ENCODE measurements at regions not wholly inside any gene's neighbourhood (a gene's known extent, or its start where the extent isn't known, plus 50 kb on each side); places are given as distances from the start of the nearest gene placed in this dataset.
A peak's percentile ranks its signal among the peaks of the same experiment; 100 is the strongest.

- ATAC-seq: no peak
- Histone ChIP-seq H3K36me3 (no peaks in the 10 kb centered on the region), H3K4me3 (no peak overlapping the region), H3K27ac (peak overlapping the region; percentile 54 to 66 (median 58)), H3K27me3 (no peaks in the 10 kb centered on the region), H3K9me3 (no peaks in the 10 kb centered on the region), H3K4me1 (peaks cover 10 to 15% of the 10 kb centered on the region in 2 donors)
- intact Hi-C loops (cut with DNase I; ENCODE audit: low total_unique reads): no loop called here
- in situ Hi-C loops (cut with MboI; ENCODE audit: low sequenced_read_pairs in 4 of 4): no loop called here
- no peak for DNase-seq
- TF ChIP-seq CTCF (IDR thresholded peaks at IDR 0.05 in 4 of 5, conservative IDR thresholded peaks at IDR 0.05 in 1 of 5): no peak
- no peak for TF ChIP-seq POLR2A (IDR thresholded peaks at IDR 0.05)
Observed at GRCh38 chr18:62458346-62458745, 64.5 kb upstream of the ZCCHC2 start.

- intact Hi-C loops (cut with DNase I; ENCODE audit: low total_unique reads): no loop called here
- H3K4me1 ChIP-seq: peaks cover 10 to 15% of the 10 kb centered on the region in 2 donors
Observed at GRCh38 chr18:62458868-62459716, 63.7 kb upstream of the ZCCHC2 start.

GRCh38 chr18:62460851-62461300, 61.9 kb upstream of the ZCCHC2 start:
- Histone ChIP-seq H3K9me3 (no peaks in the 10 kb centered on the region), H3K4me3 (no peak overlapping the region), H3K27ac (peak overlapping the region in 1 of 4 donors; percentile 10), H3K36me3 (no peaks in the 10 kb centered on the region), H3K27me3 (no peaks in the 10 kb centered on the region), H3K4me1 (peaks cover 10 to 15% of the 10 kb centered on the region in 2 donors)
- ATAC-seq (peak in 1 of 2 donors; percentile 66), DNase-seq (peak in 1 of 2 donors; percentile 48)
- in situ Hi-C loops (cut with MboI; ENCODE audit: low sequenced_read_pairs in 4 of 4): no loop called here
- intact Hi-C loops (cut with DNase I; ENCODE audit: low total_unique reads): no loop called here
- no peak for TF ChIP-seq POLR2A (IDR thresholded peaks at IDR 0.05)
- no peak for TF ChIP-seq CTCF (IDR thresholded peaks at IDR 0.05 in 4 of 5, conservative IDR thresholded peaks at IDR 0.05 in 1 of 5)

More at GRCh38 chr18:62458868-62459716, 63.7 kb upstream of the ZCCHC2 start:
- Histone ChIP-seq H3K4me3 (no peak overlapping the region), H3K27me3 (no peaks in the 10 kb centered on the region), H3K27ac (peak overlapping the region; percentile 54 to 66 (median 58)), H3K36me3 (no peaks in the 10 kb centered on the region), H3K9me3 (no peaks in the 10 kb centered on the region)
- ATAC-seq (peak; percentile 67 to 75), DNase-seq (peak in 1 of 2 donors; percentile 63)
- in situ Hi-C loops (cut with MboI; ENCODE audit: low sequenced_read_pairs in 4 of 4): no loop called here
- TF ChIP-seq CTCF (IDR thresholded peaks at IDR 0.05 in 4 of 5, conservative IDR thresholded peaks at IDR 0.05 in 1 of 5) (no peak), POLR2A (IDR thresholded peaks at IDR 0.05) (no peak)

GRCh38 chr18:62461591-62461990, 61.2 kb upstream of the ZCCHC2 start:
- intact Hi-C loops (cut with DNase I; ENCODE audit: low total_unique reads) (no loop called here), in situ Hi-C loops (cut with MboI; ENCODE audit: low sequenced_read_pairs in 4 of 4) (no loop called here)
- Histone ChIP-seq H3K36me3 (no peaks in the 10 kb centered on the region), H3K4me1 (peaks cover 10 to 15% of the 10 kb centered on the region in 2 donors), H3K27me3 (no peaks in the 10 kb centered on the region), H3K4me3 (no peak overlapping the region), H3K27ac (no peak overlapping the region), H3K9me3 (no peaks in the 10 kb centered on the region)
- TF ChIP-seq CTCF (IDR thresholded peaks at IDR 0.05 in 4 of 5, conservative IDR thresholded peaks at IDR 0.05 in 1 of 5): no peak
- TF ChIP-seq POLR2A (IDR thresholded peaks at IDR 0.05): no peak
- DNase-seq: no peak
- no peak for ATAC-seq
